Mammary epithelial cell (primary cell): ENCODE measurements at regions not wholly inside any gene's neighbourhood (a gene's known extent, or its start where the extent isn't known, plus 50 kb on each side); places are given as distances from the start of the nearest gene placed in this dataset.

Source experiments
- CTCF ChIP-seq, 2 donors: IDR thresholded peaks in 1 of 2; conservative IDR thresholded peaks in 1 of 2; 2 replicates each; pipeline ENCODE4 v1.5.1; 2011 to 2012; ENCODE audit warnings: inconsistent platforms in 2 of 2, low read length in 2 of 2, mild to moderate bottlenecking in 2 of 2, control low read depth in 1 of 2, low read depth in 1 of 2; ENCODE audit not compliant: insufficient read depth in 1 of 2; ENCODE audit errors: extremely low read depth in 1 of 2
- EZH2 ChIP-seq: IDR thresholded peaks from 2 replicates; pipeline ENCODE4 v1.6.1; 2012; ENCODE audit warnings: low read length, inconsistent platforms, borderline replicate concordance

- TF ChIP-seq CTCF (conservative IDR thresholded peaks at IDR 0.05 in 1 of 2, IDR thresholded peaks at IDR 0.05 in 1 of 2; ENCODE audit: extremely low read depth in 1 of 2, insufficient read depth in 1 of 2, low read depth in 1 of 2, low read length in 2 of 2) (no peak), EZH2 (no peak)
These were observed 197.5 kb upstream of the MAN1A1 start for GRCh38 chr6:119547024-119547423.
